ENCODE measurements at regions not wholly inside any gene's neighbourhood (a gene's known extent, or its start where the extent isn't known, plus 50 kb on each side); places are given as distances from the start of the nearest gene placed in this dataset.
A peak's percentile ranks its signal among the peaks of the same experiment; 100 is the strongest.

DNA sequence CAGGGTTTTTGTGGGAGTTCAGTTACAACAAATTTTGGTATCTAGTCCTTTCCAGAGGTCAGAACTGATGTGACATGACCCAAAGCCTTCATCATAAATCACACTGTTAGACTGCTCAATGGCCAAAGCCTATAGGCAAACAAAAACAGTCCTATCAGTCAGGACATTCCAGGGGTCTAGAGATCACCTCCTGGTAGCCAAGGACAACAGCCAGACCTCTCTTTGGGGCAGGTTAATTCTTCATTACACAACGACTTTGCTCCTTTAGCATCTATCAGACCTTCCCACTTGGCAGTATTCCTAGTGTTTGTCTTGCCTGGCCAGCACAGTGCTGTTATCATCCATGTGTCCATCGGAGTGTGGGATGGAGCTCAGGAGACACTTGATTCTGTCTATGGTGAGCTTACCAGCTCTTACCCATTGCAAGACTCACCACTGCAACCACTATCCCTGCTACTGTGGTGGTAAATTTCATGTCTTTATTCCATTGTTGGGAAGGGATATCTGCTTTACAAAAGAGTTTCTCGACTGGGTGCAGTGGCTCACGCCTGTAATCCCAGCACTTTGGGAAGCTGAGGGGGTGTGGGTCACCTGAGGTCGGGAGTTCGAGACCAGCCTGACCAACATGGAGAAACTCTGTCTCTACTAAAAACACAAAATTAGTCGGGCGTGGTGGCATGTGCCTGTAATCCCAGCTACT lies 95.5 kb upstream of the DHX40 start (continued):
- TF ChIP-seq, protein P1, sequence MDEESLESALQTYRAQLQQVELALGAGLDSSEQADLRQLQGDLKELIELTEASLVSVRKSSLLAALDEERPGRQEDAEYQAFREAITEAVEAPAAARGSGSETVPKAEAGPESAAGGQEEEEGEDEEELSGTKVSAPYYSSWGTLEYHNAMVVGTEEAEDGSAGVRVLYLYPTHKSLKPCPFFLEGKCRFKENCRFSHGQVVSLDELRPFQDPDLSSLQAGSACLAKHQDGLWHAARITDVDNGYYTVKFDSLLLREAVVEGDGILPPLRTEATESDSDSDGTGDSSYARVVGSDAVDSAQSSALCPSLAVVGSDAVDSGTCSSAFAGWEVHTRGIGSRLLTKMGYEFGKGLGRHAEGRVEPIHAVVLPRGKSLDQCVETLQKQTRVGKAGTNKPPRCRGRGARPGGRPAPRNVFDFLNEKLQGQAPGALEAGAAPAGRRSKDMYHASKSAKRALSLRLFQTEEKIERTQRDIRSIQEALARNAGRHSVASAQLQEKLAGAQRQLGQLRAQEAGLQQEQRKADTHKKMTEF (CRISPR knock-in tag; IDR thresholded peaks at IDR 0.05), result peak; percentile 94
- no peak for TF ChIP-seq ZNF256 (CRISPR knock-in tag; conservative IDR thresholded peaks at IDR 0.05)
- TF ChIP-seq, protein P2, sequence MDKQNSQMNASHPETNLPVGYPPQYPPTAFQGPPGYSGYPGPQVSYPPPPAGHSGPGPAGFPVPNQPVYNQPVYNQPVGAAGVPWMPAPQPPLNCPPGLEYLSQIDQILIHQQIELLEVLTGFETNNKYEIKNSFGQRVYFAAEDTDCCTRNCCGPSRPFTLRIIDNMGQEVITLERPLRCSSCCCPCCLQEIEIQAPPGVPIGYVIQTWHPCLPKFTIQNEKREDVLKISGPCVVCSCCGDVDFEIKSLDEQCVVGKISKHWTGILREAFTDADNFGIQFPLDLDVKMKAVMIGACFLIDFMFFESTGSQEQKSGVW (CRISPR knock-in tag; IDR thresholded peaks at IDR 0.05; ENCODE audit: borderline replicate concordance), result no peak; the same call in 1 of the 2 replicates
- no peak for TF ChIP-seq ZNF678 (CRISPR knock-in tag; IDR thresholded peaks at IDR 0.05)
- TF ChIP-seq ZMYM4 (CRISPR knock-in tag; IDR thresholded peaks at IDR 0.05), result peak; percentile 96
- TF ChIP-seq HNRNPL (IDR thresholded peaks at IDR 0.05; ENCODE audit: low read depth, low read length), result no peak
- TF ChIP-seq, protein P3, sequence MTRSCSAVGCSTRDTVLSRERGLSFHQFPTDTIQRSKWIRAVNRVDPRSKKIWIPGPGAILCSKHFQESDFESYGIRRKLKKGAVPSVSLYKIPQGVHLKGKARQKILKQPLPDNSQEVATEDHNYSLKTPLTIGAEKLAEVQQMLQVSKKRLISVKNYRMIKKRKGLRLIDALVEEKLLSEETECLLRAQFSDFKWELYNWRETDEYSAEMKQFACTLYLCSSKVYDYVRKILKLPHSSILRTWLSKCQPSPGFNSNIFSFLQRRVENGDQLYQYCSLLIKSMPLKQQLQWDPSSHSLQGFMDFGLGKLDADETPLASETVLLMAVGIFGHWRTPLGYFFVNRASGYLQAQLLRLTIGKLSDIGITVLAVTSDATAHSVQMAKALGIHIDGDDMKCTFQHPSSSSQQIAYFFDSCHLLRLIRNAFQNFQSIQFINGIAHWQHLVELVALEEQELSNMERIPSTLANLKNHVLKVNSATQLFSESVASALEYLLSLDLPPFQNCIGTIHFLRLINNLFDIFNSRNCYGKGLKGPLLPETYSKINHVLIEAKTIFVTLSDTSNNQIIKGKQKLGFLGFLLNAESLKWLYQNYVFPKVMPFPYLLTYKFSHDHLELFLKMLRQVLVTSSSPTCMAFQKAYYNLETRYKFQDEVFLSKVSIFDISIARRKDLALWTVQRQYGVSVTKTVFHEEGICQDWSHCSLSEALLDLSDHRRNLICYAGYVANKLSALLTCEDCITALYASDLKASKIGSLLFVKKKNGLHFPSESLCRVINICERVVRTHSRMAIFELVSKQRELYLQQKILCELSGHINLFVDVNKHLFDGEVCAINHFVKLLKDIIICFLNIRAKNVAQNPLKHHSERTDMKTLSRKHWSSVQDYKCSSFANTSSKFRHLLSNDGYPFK (CRISPR knock-in tag; IDR thresholded peaks at IDR 0.05; ENCODE audit: borderline replicate concordance), result peak; percentile 41; the same call in 1 of the 2 replicates
- TF ChIP-seq ZNF329 (CRISPR knock-in tag; IDR thresholded peaks at IDR 0.05; ENCODE audit: low read depth), result no peak
- TF ChIP-seq, protein P4, sequence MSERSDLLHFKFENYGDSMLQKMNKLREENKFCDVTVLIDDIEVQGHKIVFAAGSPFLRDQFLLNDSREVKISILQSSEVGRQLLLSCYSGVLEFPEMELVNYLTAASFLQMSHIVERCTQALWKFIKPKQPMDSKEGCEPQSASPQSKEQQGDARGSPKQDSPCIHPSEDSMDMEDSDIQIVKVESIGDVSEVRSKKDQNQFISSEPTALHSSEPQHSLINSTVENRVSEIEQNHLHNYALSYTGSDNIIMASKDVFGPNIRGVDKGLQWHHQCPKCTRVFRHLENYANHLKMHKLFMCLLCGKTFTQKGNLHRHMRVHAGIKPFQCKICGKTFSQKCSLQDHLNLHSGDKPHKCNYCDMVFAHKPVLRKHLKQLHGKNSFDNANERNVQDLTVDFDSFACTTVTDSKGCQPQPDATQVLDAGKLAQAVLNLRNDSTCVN (CRISPR knock-in tag; IDR thresholded peaks at IDR 0.05; ENCODE audit: borderline replicate concordance), result peak; percentile 55; the same call in 1 of the 2 replicates
- TF ChIP-seq ARNTL (CRISPR knock-in tag; IDR thresholded peaks at IDR 0.05), result peak; percentile 80; the same call in 1 of the 2 replicates
- no peak; the same call in 1 of the 2 replicates for TF ChIP-seq HIVEP1 (CRISPR knock-in tag; IDR thresholded peaks at IDR 0.05)
- TF ChIP-seq MIER2 (CRISPR knock-in tag; IDR thresholded peaks at IDR 0.05), result peak; percentile 78
- TF ChIP-seq, protein P5, sequence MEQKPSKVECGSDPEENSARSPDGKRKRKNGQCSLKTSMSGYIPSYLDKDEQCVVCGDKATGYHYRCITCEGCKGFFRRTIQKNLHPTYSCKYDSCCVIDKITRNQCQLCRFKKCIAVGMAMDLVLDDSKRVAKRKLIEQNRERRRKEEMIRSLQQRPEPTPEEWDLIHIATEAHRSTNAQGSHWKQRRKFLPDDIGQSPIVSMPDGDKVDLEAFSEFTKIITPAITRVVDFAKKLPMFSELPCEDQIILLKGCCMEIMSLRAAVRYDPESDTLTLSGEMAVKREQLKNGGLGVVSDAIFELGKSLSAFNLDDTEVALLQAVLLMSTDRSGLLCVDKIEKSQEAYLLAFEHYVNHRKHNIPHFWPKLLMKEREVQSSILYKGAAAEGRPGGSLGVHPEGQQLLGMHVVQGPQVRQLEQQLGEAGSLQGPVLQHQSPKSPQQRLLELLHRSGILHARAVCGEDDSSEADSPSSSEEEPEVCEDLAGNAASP (CRISPR knock-in tag; IDR thresholded peaks at IDR 0.05; ENCODE audit: borderline replicate concordance), result peak; percentile 88; the same call in 1 of the 2 replicates
- TF ChIP-seq, protein P6, sequence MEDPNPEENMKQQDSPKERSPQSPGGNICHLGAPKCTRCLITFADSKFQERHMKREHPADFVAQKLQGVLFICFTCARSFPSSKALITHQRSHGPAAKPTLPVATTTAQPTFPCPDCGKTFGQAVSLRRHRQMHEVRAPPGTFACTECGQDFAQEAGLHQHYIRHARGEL (CRISPR knock-in tag; IDR thresholded peaks at IDR 0.05), result no peak
- no peak for TF ChIP-seq ZNF224 (CRISPR knock-in tag; IDR thresholded peaks at IDR 0.05)
- TF ChIP-seq, protein P7, sequence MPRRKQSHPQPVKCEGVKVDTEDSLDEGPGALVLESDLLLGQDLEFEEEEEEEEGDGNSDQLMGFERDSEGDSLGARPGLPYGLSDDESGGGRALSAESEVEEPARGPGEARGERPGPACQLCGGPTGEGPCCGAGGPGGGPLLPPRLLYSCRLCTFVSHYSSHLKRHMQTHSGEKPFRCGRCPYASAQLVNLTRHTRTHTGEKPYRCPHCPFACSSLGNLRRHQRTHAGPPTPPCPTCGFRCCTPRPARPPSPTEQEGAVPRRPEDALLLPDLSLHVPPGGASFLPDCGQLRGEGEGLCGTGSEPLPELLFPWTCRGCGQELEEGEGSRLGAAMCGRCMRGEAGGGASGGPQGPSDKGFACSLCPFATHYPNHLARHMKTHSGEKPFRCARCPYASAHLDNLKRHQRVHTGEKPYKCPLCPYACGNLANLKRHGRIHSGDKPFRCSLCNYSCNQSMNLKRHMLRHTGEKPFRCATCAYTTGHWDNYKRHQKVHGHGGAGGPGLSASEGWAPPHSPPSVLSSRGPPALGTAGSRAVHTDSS (CRISPR knock-in tag; conservative IDR thresholded peaks at IDR 0.05), result no peak
- no peak for TF ChIP-seq PCBP2 (optimal IDR thresholded peaks at IDR 0.05; ENCODE audit: low read depth, low read length, poor library complexity, severe bottlenecking)
- TF ChIP-seq MIER3 (CRISPR knock-in tag; IDR thresholded peaks at IDR 0.05; ENCODE audit: borderline replicate concordance), result peak; percentile 90; the same call in 1 of the 2 replicates
- peak; percentile 81 for TF ChIP-seq ZNF430 (CRISPR knock-in tag; IDR thresholded peaks at IDR 0.05)
- TF ChIP-seq ZNF674 (CRISPR knock-in tag; IDR thresholded peaks at IDR 0.05; ENCODE audit: low read depth), result no peak
